Effector CD4-positive, alpha-beta T cell (primary cell): ENCODE measurements at regions not wholly inside any gene's neighbourhood (a gene's known extent, or its start where the extent isn't known, plus 50 kb on each side); places are given as distances from the start of the nearest gene placed in this dataset.

Experiments used
- DNase-seq: peaks from one replicate; pipeline ENCODE4 v3.0.0-alpha.2; 2020

DNA sequence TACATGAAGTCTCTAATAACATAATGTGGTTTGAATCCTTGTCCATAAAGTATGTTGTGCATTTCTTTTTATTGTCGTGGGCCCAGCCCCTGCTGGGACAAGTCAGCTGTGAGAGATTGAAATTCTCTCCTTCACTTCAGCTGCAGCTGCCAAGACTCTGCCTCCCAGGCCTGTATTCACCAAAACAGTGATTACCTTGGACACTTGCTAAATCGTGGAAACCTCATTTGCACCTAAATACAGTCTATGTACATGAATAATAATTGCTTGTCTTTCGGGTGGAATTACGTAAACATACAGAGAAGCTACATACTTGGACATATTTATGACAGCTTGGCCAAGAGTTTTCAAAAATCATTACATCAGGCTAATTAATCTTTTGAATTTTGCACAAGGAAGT is 898.5 kb upstream of the SEMA6A start:
- no peak for DNase-seq

DNA sequence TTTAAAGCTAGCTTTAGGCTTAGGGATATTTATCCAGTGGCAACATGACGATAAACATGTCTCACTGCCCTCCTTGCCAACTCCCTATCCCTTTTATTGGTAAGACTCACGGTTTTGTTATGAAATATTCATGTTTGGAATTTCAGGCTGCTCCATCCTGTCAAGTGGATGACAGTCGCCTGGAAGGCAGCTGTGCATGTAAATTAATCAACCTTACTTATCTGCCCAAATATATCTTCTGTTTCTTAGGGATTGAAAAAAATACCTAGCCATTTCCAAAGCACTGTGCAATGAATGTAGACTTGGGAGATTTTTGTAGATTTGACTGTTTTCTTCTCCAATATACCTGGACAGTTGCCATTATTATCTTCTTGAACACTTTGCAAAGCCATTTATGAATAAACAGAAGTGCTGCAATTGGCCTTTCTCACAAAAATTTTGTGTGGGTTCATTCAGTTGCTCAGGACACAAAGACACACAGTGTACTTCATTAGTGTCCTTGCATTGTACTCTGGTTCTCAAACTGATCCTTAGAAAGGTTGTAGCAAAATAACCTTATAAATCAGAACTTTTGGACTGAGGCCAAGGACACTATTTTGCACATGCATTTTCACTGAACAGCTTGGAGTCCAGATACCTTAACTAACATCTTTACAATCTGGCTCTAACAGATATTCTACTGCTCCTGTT is 889.4 kb upstream of the SEMA6A start:
- no peak for DNase-seq

GRCh38 chr5:117461966-117462365 is 887.3 kb upstream of the SEMA6A start:
- DNase-seq: no peak

GRCh38 chr5:117461403-117461802 is 886.8 kb upstream of the SEMA6A start:
- no peak for DNase-seq

- no peak for DNase-seq
These were observed 883.0 kb upstream of the SEMA6A start for GRCh38 chr5:117457656-117458055.

DNA sequence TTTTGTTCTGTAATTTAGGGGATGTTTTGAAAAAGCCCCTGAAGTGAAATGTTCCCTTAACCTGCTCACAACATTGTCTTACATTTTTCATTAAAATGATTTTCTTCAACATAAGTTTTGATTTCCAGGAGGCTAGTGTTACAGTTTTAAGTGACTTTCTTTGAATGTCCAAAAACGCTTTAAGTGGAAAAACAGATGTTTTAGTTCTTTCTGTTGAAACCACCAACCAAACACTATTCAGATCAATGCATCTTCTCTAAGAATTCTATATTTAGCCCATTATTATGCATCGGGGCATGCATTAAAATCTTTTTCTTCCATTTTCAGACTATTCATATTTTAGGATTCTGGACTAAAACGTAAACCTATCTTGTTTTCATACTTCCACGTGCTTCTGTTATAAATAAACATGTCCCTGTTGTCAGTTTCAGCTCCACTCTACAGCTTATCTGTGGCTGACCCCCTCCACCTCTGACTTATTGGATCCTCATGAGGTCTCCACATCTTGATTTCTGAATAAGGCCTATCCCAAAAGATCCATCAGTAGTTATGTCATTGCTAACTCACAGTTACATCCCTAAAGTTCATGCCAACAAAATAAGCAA is 882.3 kb upstream of the SEMA6A start:
- DNase-seq: no peak

- DNase-seq: no peak
These were observed 880.9 kb upstream of the SEMA6A start for GRCh38 chr5:117455236-117456233.

DNA sequence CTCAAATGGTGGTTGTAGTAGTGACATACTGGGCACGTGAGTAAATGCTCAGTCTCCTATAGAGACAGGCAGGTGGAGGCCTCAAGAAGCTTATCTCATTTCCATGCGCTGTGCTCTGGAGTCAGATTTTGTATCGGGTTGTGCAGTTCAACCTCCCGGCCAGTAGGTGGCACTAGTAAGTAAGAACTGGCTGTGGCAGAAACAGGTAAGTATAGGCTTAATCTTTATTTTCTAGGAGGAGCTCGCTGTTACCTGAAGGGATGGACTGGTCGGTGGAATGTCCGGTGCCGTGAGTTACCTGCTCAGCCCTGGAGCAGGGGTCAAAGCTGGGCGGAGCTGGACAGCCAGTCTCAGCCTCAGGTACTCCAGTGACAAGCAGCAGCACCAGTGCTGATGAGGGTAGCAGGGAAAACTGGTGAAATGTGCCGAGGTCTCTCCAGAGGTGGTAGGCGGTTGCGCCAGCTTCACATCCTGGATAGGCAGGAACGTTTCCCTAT is 880.1 kb upstream of the SEMA6A start:
- peak; percentile 9 for DNase-seq

- DNase-seq: no peak
These were observed 862.2 kb upstream of the SEMA6A start for GRCh38 chr5:117436846-117437245.

GRCh38 chr5:117435203-117435602 is 860.6 kb upstream of the SEMA6A start:
- no peak for DNase-seq

- DNase-seq: no peak
These were observed 859.6 kb upstream of the SEMA6A start for GRCh38 chr5:117434254-117434653.

- DNase-seq: no peak
These were observed 859.2 kb upstream of the SEMA6A start for GRCh38 chr5:117433818-117434217.

DNA sequence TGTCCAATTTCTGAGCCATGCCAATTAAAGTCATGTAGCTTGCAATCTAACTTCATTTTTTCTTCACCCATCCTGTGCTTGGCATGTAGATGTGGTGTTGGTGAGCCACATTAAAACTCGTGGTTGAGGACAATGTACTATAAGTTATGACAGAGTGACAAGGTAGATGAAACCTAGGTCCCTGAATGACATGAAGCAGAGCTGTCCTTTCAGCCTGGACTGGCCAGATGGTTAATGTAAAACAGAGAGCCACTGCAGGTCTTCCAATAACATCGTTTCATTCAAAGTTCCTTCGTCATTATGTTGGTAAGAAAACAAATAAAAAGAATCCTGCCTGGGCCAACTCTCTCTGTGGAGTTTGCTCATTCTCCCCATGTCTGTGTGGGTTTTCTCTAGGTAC is 856.5 kb upstream of the SEMA6A start:
- no peak for DNase-seq

DNA sequence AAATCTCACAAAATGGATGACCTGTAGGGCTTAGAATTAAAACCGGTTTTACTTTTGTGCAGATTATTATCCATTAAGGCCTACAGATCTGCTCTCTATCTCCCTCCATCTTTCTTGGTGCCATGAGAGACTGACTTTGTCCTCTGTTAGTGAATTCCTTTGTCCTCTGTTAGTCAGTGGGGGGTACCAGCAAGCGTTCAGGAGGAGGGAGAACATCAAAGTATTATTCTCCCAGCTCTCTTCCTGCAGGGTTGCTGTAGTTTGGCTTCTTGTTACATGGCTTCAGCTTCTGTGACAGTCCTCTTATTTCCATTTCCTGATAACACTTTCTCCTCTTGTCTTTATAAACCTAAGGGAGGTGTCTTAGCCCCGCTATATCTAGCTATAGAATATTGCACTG is 850.5 kb upstream of the SEMA6A start:
- DNase-seq: no peak

GRCh38 chr5:117424559-117424958 is 849.9 kb upstream of the SEMA6A start:
- DNase-seq: no peak

DNA sequence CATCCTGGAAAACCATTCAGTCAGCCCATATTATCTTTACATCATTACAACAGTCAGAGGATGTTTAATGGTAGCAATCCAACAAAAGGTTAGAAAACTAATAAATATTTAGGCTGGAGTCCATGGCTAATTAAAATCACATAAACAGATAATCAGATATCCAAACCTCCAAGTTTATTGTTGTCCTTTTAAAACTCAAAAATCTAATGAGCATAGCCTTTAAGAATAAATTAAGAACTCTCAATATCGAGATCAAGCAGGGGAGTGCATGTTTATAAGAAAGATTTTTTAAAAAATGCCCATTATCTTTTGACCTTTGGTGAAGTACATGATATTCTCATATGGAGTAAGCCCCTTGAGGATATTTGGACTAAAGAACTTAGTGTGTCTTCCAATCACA is 842.9 kb upstream of the SEMA6A start:
- DNase-seq: no peak

- no peak for DNase-seq
These were observed 840.3 kb upstream of the SEMA6A start for GRCh38 chr5:117414926-117415325.

DNA sequence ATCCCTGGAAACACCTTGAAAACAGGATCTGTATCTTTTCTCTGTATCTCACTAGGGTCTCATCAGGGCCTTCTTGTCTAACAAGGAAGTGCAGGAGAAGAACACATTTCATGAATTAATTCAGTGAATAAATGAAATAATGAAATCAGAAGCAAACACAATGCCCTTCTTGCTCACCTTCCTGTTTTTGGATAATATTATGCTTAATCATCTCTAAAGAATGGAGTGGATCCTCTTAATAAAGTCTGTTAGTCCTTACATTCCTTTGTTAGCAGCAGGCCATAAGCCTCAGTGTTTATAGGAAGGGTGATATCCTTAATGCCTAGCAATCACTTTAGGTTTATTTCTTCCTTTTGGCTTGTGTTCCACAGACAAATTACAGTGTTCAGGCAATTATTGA is 837.1 kb upstream of the SEMA6A start:
- DNase-seq: no peak

DNA sequence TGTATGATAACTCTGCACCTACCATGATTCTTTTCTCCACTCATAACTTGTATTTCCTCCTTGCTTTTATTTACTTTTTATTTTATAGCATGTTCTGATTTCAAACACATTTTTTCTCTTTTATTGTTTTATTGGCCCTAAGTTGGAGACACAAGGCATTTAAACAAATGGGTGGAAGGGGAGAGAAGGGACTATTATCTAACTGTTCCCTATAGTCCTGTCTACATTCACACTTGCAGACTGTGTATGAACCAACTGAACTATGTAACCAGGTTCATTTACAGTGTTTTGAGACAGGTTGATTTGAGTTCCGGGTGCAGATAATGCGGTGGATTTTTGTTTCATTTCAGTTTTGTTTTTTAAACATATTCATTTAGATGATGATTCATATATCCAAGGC is 830.6 kb upstream of the SEMA6A start:
- no peak for DNase-seq

GRCh38 chr5:117394506-117395157 is 820.0 kb upstream of the SEMA6A start:
- no peak for DNase-seq

DNA sequence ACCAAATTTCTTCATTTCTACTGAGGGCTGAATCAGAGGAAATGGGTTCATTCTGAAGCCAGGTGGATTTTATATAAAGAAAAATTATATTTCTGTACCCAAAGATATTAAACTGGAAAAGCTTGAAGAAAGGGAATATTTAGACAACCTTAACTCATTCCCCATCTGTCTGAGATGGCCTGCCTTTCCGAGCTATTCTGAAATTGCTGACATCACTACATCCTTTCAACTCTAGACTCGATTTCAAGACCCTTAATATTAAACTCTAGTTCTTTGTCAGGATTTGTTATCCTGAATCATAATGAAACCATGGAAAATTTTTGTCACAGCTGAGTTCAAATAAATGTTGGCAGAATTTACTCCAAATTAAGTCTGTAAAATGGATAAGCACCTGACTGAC is 818.5 kb upstream of the SEMA6A start:
- no peak for DNase-seq

- DNase-seq: no peak
These were observed 805.7 kb upstream of the SEMA6A start for GRCh38 chr5:117380316-117380715.

DNA sequence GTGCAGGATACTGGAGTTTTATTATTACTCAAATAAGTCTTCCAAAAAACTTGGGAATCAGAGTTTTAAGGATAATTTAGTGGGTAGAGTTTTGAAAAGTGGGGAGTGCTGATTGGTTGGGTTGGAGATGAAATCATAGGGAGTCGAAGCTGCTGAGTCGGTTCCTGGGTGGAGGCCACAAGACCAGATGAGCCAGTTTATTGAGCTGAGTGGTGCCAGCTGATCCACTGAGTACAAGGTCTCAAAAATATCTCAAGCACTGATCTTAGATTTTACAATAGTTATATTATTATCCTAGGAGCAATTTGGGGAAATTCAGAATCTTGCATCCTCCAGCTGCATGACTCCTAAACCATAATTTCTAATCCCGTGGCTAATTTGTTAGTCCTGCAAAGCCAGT is 804.9 kb upstream of the SEMA6A start:
- DNase-seq: no peak
